GM12878 (cell line): ENCODE measurements at regions not wholly inside any gene's neighbourhood (a gene's known extent, or its start where the extent isn't known, plus 50 kb on each side); places are given as distances from the start of the nearest gene placed in this dataset.

Source experiments
- ATAC-seq: fragments of 200-7000 bp; cut with Tn5 transposase; 3 replicates; pipeline ENCODE4 v1.9.1; 2020; ENCODE audit warnings: mild to moderate bottlenecking, moderate library complexity
- BruUV-seq: library from RNA; stranded (reverse); fragments of 400-500 nt; replicated peaks from 2 replicates; lab custom pipeline; 2021; lab: Mats Ljungman, UMichigan
- CTCF ChIA-PET: fragments of 300-600 bp; sonication (Branson Sonifier 250); formaldehyde crosslinking; extraction: SDS; loops from one replicate; lab custom pipeline; 2021; ENCODE audit warnings: inconsistent platforms; lab: Yijun Ruan, JAX
- POLR2A ChIA-PET: fragments of 350-600 bp; formaldehyde crosslinking; extraction: SDS; loops from one replicate; lab custom pipeline; 2021; ENCODE audit warnings: inconsistent platforms; lab: Charles Lee
- RAD21 ChIA-PET: fragments of 300-600 bp; sonication (Branson Sonifier 250); formaldehyde crosslinking; loops from one replicate; lab custom pipeline; 2023; ENCODE audit warnings: antibody characterized with exemption; ENCODE audit not compliant: unreplicated experiment; lab: Charles Lee
- SMC1A ChIA-PET: fragments of 300-600 bp; sonication (Branson Sonifier 250); formaldehyde crosslinking; loops from one replicate; lab custom pipeline; 2023; ENCODE audit not compliant: unreplicated experiment, uncharacterized antibody; lab: Charles Lee
- DNase-seq: peaks from one replicate; pipeline ENCODE4 v3.0.0-alpha.2; 2011; ENCODE audit warnings: low read depth, low spot score
- FAIRE-seq: peaks from 3 replicates; lab custom pipeline; 2011; peaks lifted over from hg19 to GRCh38; lab: Jason Lieb, UNC
- H2AFZ ChIP-seq: 2 replicates; pipeline ENCODE4 v1.6.0; 2011; ENCODE audit warnings: low read depth, low read length, control low read depth; ENCODE audit not compliant: control insufficient read depth
- H3K27ac ChIP-seq: 2 replicates; pipeline ENCODE4 v1.5.1; 2011; ENCODE audit warnings: control low read depth; ENCODE audit not compliant: control insufficient read depth, insufficient read depth
- H3K27me3 ChIP-seq, 2 experiments: replicated peaks in 1 of 2; 2 replicates each; pipeline versions ENCODE4 v1.6.0 to v1.6.1; 2011; ENCODE audit warnings: low read length in 1 of 2; ENCODE audit not compliant: control insufficient read depth in 2 of 2, insufficient read depth in 2 of 2
- H3K36me3 ChIP-seq, 2 experiments: 2 replicates each; pipeline ENCODE4 v1.5.1; 2011; ENCODE audit warnings: low read length in 1 of 2; ENCODE audit not compliant: control insufficient read depth in 2 of 2, insufficient read depth in 2 of 2
- H3K4me1 ChIP-seq: 2 replicates; pipeline ENCODE4 v1.6.1; 2011; ENCODE audit warnings: mild to moderate bottlenecking, low read length, moderate library complexity, mixed read lengths; ENCODE audit not compliant: control insufficient read depth, insufficient read depth
- H3K4me2 ChIP-seq: 2 replicates; pipeline ENCODE4 v1.6.0; 2011; ENCODE audit warnings: control low read depth; ENCODE audit not compliant: control insufficient read depth, insufficient read depth
- H3K4me3 ChIP-seq: fragments of 200-600 bp; sonication (generic); 2 replicates; pipeline ENCODE4 v1.5.1; 2016
- H3K79me2 ChIP-seq: 2 replicates; pipeline ENCODE4 v1.6.0; 2011; ENCODE audit warnings: low read length; ENCODE audit not compliant: control insufficient read depth, insufficient read depth
- H3K9ac ChIP-seq: 2 replicates; pipeline ENCODE4 v1.8.0; 2011; ENCODE audit warnings: low read length, control low read depth, mixed read lengths; ENCODE audit not compliant: control insufficient read depth, insufficient read depth
- H3K9me3 ChIP-seq: replicated peaks from 3 replicates; pipeline ENCODE4 v1.5.1; 2011; ENCODE audit warnings: mild to moderate bottlenecking, low read length; ENCODE audit not compliant: control insufficient read depth, insufficient read depth
- H4K20me1 ChIP-seq: 2 replicates; pipeline ENCODE4 v1.6.0; 2011; ENCODE audit not compliant: control insufficient read depth, insufficient read depth
- ATF3 ChIP-seq: IDR thresholded peaks from 2 replicates; pipeline ENCODE4 v1.6.1; 2011; ENCODE audit warnings: low read depth, mild to moderate bottlenecking, low read length, moderate library complexity, borderline replicate concordance; ENCODE audit errors: extremely low read depth
- BMI1 ChIP-seq: fragments of 450-650 bp; IDR thresholded peaks from 2 replicates; pipeline ENCODE4 v1.6.1; 2016; ENCODE audit warnings: mild to moderate bottlenecking, moderate library complexity, borderline replicate concordance
- KLF5 ChIP-seq: fragments of 450-650 bp; IDR thresholded peaks from 2 replicates; pipeline ENCODE4 v1.6.1; 2014; ENCODE audit warnings: mild to moderate bottlenecking; ENCODE audit not compliant: partially characterized antibody
- MLLT1 ChIP-seq: fragments of 450-650 bp; IDR thresholded peaks from 2 replicates; pipeline ENCODE4 v1.6.1; 2016; ENCODE audit warnings: mild to moderate bottlenecking
- NRF1 ChIP-seq: conservative IDR thresholded peaks from 2 replicates; pipeline ENCODE4 v1.6.1; 2011; ENCODE audit warnings: mild to moderate bottlenecking, low read depth, low read length, improper control_type of control experiment
- PML ChIP-seq: IDR thresholded peaks from 2 replicates; pipeline ENCODE4 v1.6.1; 2012; ENCODE audit warnings: low read length, inconsistent platforms
- RUNX3 ChIP-seq: IDR thresholded peaks from 2 replicates; pipeline ENCODE4 v1.6.1; 2012; ENCODE audit warnings: low read length, inconsistent platforms
- TCF7 ChIP-seq: IDR thresholded peaks from 2 replicates; pipeline ENCODE4 v1.6.1; 2014; ENCODE audit warnings: antibody characterized with exemption, borderline replicate concordance
- ZNF24 ChIP-seq: fragments of 450-650 bp; IDR thresholded peaks from 2 replicates; pipeline ENCODE4 v1.6.1; 2017; ENCODE audit warnings: antibody characterized with exemption, mild to moderate bottlenecking
- ZNF274 ChIP-seq: IDR thresholded peaks from one replicate; pipeline ENCODE4 v1.8.0; 2011; ENCODE audit not compliant: insufficient read length, insufficient read depth
- WGBS: methylation state at CpG from one replicate; pipeline ENCODE4 v1.1.6; 2016; ENCODE audit warnings: low lambda C conversion rate; ENCODE audit not compliant: insufficient replicate concordance, insufficient coverage; ENCODE audit errors: missing lambda C conversion rate; 5-methylcytosine and 5-hydroxymethylcytosine counted together
- in situ Hi-C: fragments of 300-500 bp; cut with MboI; formaldehyde crosslinking; loops from 9 replicates; pipeline ENCODE4 v1.14.3; 2018; ENCODE audit warnings: mixed read lengths
- intact Hi-C: fragments of 100-400 bp; cut with micrococcal nuclease; formaldehyde crosslinking; loops from one replicate; pipeline ENCODE4 v1.14.2; 2022; ENCODE audit not compliant: unreplicated experiment

- 20% methylated on average over 5 of the region's 5 CpGs for WGBS
- Histone ChIP-seq H2AFZ (no peak overlapping the region), H3K79me2 (no peaks in the 10 kb centered on the region), H4K20me1 (no peaks in the 10 kb centered on the region), H3K9me3 (no peaks in the 10 kb centered on the region), H3K36me3 (no peaks in the 10 kb centered on the region), H3K4me3 (no peak overlapping the region), H3K4me2 (no peak overlapping the region), H3K27ac (no peak overlapping the region), H3K4me1 (no peaks in the 10 kb centered on the region), H3K27me3 (no peaks in the 10 kb centered on the region), H3K9ac (no peak overlapping the region)
- ChIA-PET SMC1A (interaction anchor here (0.6 kb wide), 1 partner anchor 142 kb away, joined by 3 read pairs; no protein-coding TSS in a partner anchor), POLR2A (no interaction called here), RAD21 (no interaction called here), CTCF (no interaction called here)
- intact Hi-C loops (no loop called here), in situ Hi-C loops (no loop called here)
- no peak for FAIRE-seq
- no peak for DNase-seq
- TF ChIP-seq RUNX3, result no peak
- TF ChIP-seq ATF3, result no peak
- TF ChIP-seq KLF5, result no peak
- TF ChIP-seq BMI1, result no peak
- TF ChIP-seq NRF1, result no peak
- TF ChIP-seq ZNF274, result no peak
- no peak for TF ChIP-seq TCF7
- no peak for TF ChIP-seq MLLT1
- TF ChIP-seq PML, result no peak
- TF ChIP-seq ZNF24, result no peak
- BruUV-seq, result no TSS peak
- ATAC-seq, result no peak
Measured at GRCh38 chr3:70832089-70832833, 519.8 kb upstream of the MDFIC2 start.
